ENCODE measurements at regions not wholly inside any gene's neighbourhood (a gene's known extent, or its start where the extent isn't known, plus 50 kb on each side); places are given as distances from the start of the nearest gene placed in this dataset.

- DNase-seq (ENCODE audit: low read depth), result peak; percentile 96
- no peak overlapping the region for H3K4me3 ChIP-seq (ENCODE audit: low read length)
- TF ChIP-seq CTCF (IDR thresholded peaks at IDR 0.05; ENCODE audit: insufficient read depth, low read depth, low read length, missing control alignments), result no peak
These were observed 330.0 kb upstream of the PKDCC start for GRCh38 chr2:41717839-41718238.

- peak; percentile 24 for DNase-seq (ENCODE audit: low read depth)
- TF ChIP-seq CTCF (IDR thresholded peaks at IDR 0.05; ENCODE audit: insufficient read depth, low read depth, low read length, missing control alignments), result no peak
- no peak overlapping the region for H3K4me3 ChIP-seq (ENCODE audit: low read length)
These were observed 329.1 kb upstream of the PKDCC start for GRCh38 chr2:41718705-41719104.

- TF ChIP-seq CTCF (IDR thresholded peaks at IDR 0.05; ENCODE audit: insufficient read depth, low read depth, low read length, missing control alignments), result no peak
- no peak for DNase-seq (ENCODE audit: low read depth)
- H3K4me3 ChIP-seq (ENCODE audit: low read length), result no peak overlapping the region
These were observed 328.1 kb upstream of the PKDCC start for GRCh38 chr2:41719756-41720155.

GRCh38 chr2:41720331-41721251 is 327.2 kb upstream of the PKDCC start:
- no peak for TF ChIP-seq CTCF (IDR thresholded peaks at IDR 0.05; ENCODE audit: insufficient read depth, low read depth, low read length, missing control alignments)
- no peak overlapping the region for H3K4me3 ChIP-seq (ENCODE audit: low read length)
- DNase-seq (ENCODE audit: low read depth), result no peak

- no peak for TF ChIP-seq CTCF (IDR thresholded peaks at IDR 0.05; ENCODE audit: insufficient read depth, low read depth, low read length, missing control alignments)
- no peak overlapping the region for H3K4me3 ChIP-seq (ENCODE audit: low read length)
- peak; percentile 80 for DNase-seq (ENCODE audit: low read depth)
These were observed 325.0 kb upstream of the PKDCC start for GRCh38 chr2:41722668-41723369.

- no peak overlapping the region for H3K4me3 ChIP-seq (ENCODE audit: low read length)
- DNase-seq (ENCODE audit: low read depth), result no peak
- no peak for TF ChIP-seq CTCF (IDR thresholded peaks at IDR 0.05; ENCODE audit: insufficient read depth, low read depth, low read length, missing control alignments)
These were observed 324.3 kb upstream of the PKDCC start for GRCh38 chr2:41723526-41723925.
